Heart right ventricle (tissue), 16 donors: ENCODE measurements at regions not wholly inside any gene's neighbourhood (a gene's known extent, or its start where the extent isn't known, plus 50 kb on each side); places are given as distances from the start of the nearest gene placed in this dataset.

Experiments
- ATAC-seq, 8 donors: fragments of 200-7000 bp; cut with Tn5 transposase; one replicate each; pipeline ENCODE4 v1.9.1; 2020; ENCODE audit warnings: mild to moderate bottlenecking in 8 of 8, moderate library complexity in 8 of 8, moderate number of reproducible peaks in 1 of 8
- DNase-seq, 2 donors: peaks; one replicate each; pipeline ENCODE4 v3.0.0-alpha.2; 2020
- H3K27ac ChIP-seq, 10 donors: fragments of 200-600 bp; sonication (generic) in 2 of 10; one replicate each; pipeline versions ENCODE4 v1.5.0 to v1.8.0; 2020 to 2022; ENCODE audit warnings: mild to moderate bottlenecking in 3 of 10
- H3K27me3 ChIP-seq, 7 donors: fragments of 200-600 bp; one replicate each; pipeline ENCODE4 v1.8.0; 2021 to 2022; ENCODE audit warnings: mild to moderate bottlenecking in 2 of 7
- H3K36me3 ChIP-seq, 9 donors: fragments of 200-600 bp; sonication (generic) in 1 of 9; one replicate each; pipeline versions ENCODE4 v1.5.0 to v1.8.0; 2020 to 2022; ENCODE audit warnings: mild to moderate bottlenecking in 2 of 9
- H3K4me1 ChIP-seq, 9 donors: fragments of 200-600 bp; sonication (generic) in 1 of 9; one replicate each; pipeline versions ENCODE4 v1.5.0 to v1.8.0; 2020 to 2022; ENCODE audit warnings: mild to moderate bottlenecking in 4 of 9
- H3K4me3 ChIP-seq, 10 donors: fragments of 200-600 bp; sonication (generic) in 2 of 10; one replicate each; pipeline versions ENCODE4 v1.5.0 to v1.8.0; 2020 to 2022; ENCODE audit warnings: mild to moderate bottlenecking in 7 of 10, moderate library complexity in 2 of 10
- H3K9me3 ChIP-seq, 11 donors: fragments of 200-600 bp in 10 of 11; sonication (generic) in 2 of 11; one replicate each; pipeline versions ENCODE4 v1.5.0 to v1.8.0; 2013 to 2022; ENCODE audit warnings: mild to moderate bottlenecking in 2 of 11, control low read depth in 1 of 11, moderate library complexity in 1 of 11
- WGBS, 2 donors: extraction: QIAGEN DNeasy Blood & Tissue Kit; methylation state at CpG; one replicate each; pipeline ENCODE4 v1.1.7; 2013; ENCODE audit warnings: inconsistent platforms in 1 of 2; 5-methylcytosine and 5-hydroxymethylcytosine counted together
- intact Hi-C, 10 donors: fragments of 100-400 bp; cut with DNase I; formaldehyde crosslinking; loops; one replicate each; pipeline versions ENCODE4 v1.11.1 to v1.14.2; 2022
- TF ChIP-seq, protein P1 (sequence below), 9 donors: fragments of 200-600 bp; sonication (generic) in 2 of 9; IDR thresholded peaks; one replicate each; pipeline versions ENCODE4 v1.5.0 to v1.8.0; 2021 to 2022; ENCODE audit warnings: antibody characterized with exemption in 9 of 9, mild to moderate bottlenecking in 5 of 9, moderate library complexity in 1 of 9
- donor health status: Arrhythmogenic right ventricular cardiomyopathy.
- donor health status: ischemic (EF 13 %, LVEDD 7.1; RV severe dilation, severe dysfunction).
- donor health status: healthy with polysubstance abuse.
- donor health status: DM: no; HTN: yes; CAD: no.
- donor health status: DM: no; HTN: no; CAD: no.
- donor health status: ischemic (EF 25% LVEDD 6.9; RV normal size, moderate dysfunction).
- donor health status: ischemic (EF 25% LVEDD 5.7; RV mildly dilated, moderate dysfunction).
- donor health status: healthy.
- donor health status: DM: yes; HTN: yes; CAD: no.
- donor health status: Ischemic cardiomyopathy.
- donor health status: ischemic (EF 35%, LVEDD 5.7; RV mildly dilated, moderate dysfunction).
- donor health status: nonischemic (EF 11% LVEDD 7.7; RV severe dilation, severe dysfunction).
- donor health status: DM: yes; HTN: yes; CAD: no.
- donor health status: PGD.
- donor health status: ischemic (EF 29% LVEDD 5.4; RV normal size, mild dysfunction).
- donor health status: nonischemic (EF 23%, LVEDD 6.1; RV moderate dilation, normal function).

DNA sequence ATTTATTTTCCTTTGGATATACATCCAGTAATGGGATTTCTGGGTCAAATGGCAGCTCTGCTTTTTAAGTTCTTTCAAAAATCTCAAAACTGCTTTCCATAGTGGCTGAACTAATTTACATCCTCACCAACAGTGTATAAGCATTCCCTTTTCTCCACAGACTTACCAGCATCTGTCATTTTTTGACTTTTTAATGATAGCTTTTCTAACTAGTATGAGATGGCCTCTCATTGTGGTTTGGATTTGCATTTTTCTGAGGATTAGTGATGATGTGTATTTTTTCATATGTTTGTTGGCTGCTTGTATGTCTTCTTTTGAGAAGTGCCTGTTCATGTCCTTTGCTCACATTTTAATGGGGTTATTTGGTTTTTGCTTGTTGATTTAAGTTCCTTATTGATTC, 90.0 kb upstream of the HMHB1 start:
- no peaks in the 10 kb centered on the region for H3K36me3 ChIP-seq
- TF ChIP-seq, protein P1, sequence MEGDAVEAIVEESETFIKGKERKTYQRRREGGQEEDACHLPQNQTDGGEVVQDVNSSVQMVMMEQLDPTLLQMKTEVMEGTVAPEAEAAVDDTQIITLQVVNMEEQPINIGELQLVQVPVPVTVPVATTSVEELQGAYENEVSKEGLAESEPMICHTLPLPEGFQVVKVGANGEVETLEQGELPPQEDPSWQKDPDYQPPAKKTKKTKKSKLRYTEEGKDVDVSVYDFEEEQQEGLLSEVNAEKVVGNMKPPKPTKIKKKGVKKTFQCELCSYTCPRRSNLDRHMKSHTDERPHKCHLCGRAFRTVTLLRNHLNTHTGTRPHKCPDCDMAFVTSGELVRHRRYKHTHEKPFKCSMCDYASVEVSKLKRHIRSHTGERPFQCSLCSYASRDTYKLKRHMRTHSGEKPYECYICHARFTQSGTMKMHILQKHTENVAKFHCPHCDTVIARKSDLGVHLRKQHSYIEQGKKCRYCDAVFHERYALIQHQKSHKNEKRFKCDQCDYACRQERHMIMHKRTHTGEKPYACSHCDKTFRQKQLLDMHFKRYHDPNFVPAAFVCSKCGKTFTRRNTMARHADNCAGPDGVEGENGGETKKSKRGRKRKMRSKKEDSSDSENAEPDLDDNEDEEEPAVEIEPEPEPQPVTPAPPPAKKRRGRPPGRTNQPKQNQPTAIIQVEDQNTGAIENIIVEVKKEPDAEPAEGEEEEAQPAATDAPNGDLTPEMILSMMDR (IDR thresholded peaks at IDR 0.05), result no peak
- H3K4me1 ChIP-seq, result peaks cover 0 to 11% (median 9%) of the 10 kb centered on the region in 9 donors
- peaks cover 0 to 25% (median 6%) of the 10 kb centered on the region in 11 donors for H3K9me3 ChIP-seq
- no peak overlapping the region for H3K27ac ChIP-seq
- DNase-seq, result no peak
- no peak overlapping the region for H3K4me3 ChIP-seq
- no peaks in the 10 kb centered on the region for H3K27me3 ChIP-seq
- intact Hi-C loops, result no loop called here
- ATAC-seq, result no peak

DNA sequence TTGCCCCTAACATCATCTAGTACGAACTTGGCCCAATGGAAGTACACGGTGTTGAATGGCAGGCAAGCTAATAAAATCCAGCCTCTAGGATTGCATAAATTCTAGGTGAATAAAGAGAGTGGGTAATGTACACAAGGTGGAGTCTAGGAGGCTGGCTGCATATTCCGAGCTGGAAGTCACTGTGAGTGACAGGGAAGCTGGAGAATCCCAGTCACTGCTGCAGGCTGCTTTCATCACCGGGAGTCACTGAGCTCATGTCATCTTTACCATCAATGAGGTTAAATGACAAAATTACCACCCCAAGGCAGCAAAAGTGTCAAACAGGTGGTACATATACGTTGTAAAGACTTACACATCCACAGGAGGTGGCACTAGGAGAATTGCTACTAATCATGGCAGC, 91.3 kb upstream of the HMHB1 start:
- TF ChIP-seq, protein P1 (IDR thresholded peaks at IDR 0.05), result no peak
- Histone ChIP-seq H3K4me3 (no peak overlapping the region), H3K36me3 (no peaks in the 10 kb centered on the region), H3K27ac (no peak overlapping the region), H3K9me3 (peaks cover 0 to 22% (median 6%) of the 10 kb centered on the region in 11 donors), H3K27me3 (no peaks in the 10 kb centered on the region), H3K4me1 (peaks cover 0 to 22% (median 13%) of the 10 kb centered on the region in 9 donors)
- no peak for ATAC-seq
- DNase-seq, result no peak
- intact Hi-C loops, result no loop called here
- 74 to 86% methylated on average over 5 of the region's 5 CpGs for WGBS, 2 donors

DNA sequence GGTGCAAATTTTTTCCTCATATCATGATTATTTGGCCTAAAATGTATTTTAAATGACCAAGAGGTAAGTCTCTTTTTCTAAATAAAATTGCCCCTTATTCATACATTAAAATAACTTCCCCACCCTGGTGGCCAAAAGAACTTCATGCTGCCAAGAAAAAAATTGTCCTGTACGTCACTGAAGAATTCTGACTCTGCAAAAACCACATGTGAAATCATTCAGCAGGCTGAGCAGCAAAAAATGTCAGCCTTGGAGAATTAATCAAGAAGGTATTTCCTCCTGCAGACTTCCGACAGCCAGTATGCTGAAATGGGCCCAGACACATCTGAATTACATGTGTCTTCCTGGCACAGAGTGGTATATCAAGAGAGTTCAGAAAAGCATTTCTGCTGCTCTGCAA, 94.6 kb upstream of the HMHB1 start:
- intact Hi-C loops, result no loop called here
- H3K27ac ChIP-seq, result peak overlapping the region in 5 of 10 donors; percentile 7 to 58 (median 52)
- ATAC-seq (peak in 6 of 8 donors; percentile 22 to 68 (median 34)), DNase-seq (no peak)
- peaks cover 0 to 4% (median 0%) of the 10 kb centered on the region in 11 donors for H3K9me3 ChIP-seq
- H3K36me3 ChIP-seq, result no peaks in the 10 kb centered on the region
- 18 to 38% methylated on average over 2 of the region's 2 CpGs for whole genome bisulfite sequencing, 2 donors
- TF ChIP-seq, protein P1 (IDR thresholded peaks at IDR 0.05), result peak in 4 of 9 donors; percentile 11 to 22 (median 16)
- H3K27me3 ChIP-seq, result no peaks in the 10 kb centered on the region
- H3K4me3 ChIP-seq, result no peak overlapping the region
- H3K4me1 ChIP-seq, result peaks cover 0 to 47% (median 19%) of the 10 kb centered on the region in 9 donors

- intact Hi-C loops, result no loop called here
- Histone ChIP-seq H3K27ac (peak overlapping the region in 5 of 10 donors; percentile 40 to 58 (median 52)), H3K4me1 (peaks cover 0 to 47% (median 19%) of the 10 kb centered on the region in 9 donors), H3K4me3 (no peak overlapping the region), H3K9me3 (peaks cover 0 to 4% (median 0%) of the 10 kb centered on the region in 11 donors), H3K36me3 (no peaks in the 10 kb centered on the region), H3K27me3 (no peaks in the 10 kb centered on the region)
- ATAC-seq (peak in 6 of 8 donors; percentile 53 to 85 (median 68)), DNase-seq (no peak)
- TF ChIP-seq, protein P1 (IDR thresholded peaks at IDR 0.05), result no peak
- WGBS, 2 donors, result 39 to 50% methylated on average over 4 of the region's 4 CpGs
These were observed 95.1 kb upstream of the HMHB1 start for GRCh38 chr5:143716881-143717280.
